ENCODE measurements at regions not wholly inside any gene's neighbourhood (a gene's known extent, or its start where the extent isn't known, plus 50 kb on each side); places are given as distances from the start of the nearest gene placed in this dataset.
A peak's percentile ranks its signal among the peaks of the same experiment; 100 is the strongest.

DNA sequence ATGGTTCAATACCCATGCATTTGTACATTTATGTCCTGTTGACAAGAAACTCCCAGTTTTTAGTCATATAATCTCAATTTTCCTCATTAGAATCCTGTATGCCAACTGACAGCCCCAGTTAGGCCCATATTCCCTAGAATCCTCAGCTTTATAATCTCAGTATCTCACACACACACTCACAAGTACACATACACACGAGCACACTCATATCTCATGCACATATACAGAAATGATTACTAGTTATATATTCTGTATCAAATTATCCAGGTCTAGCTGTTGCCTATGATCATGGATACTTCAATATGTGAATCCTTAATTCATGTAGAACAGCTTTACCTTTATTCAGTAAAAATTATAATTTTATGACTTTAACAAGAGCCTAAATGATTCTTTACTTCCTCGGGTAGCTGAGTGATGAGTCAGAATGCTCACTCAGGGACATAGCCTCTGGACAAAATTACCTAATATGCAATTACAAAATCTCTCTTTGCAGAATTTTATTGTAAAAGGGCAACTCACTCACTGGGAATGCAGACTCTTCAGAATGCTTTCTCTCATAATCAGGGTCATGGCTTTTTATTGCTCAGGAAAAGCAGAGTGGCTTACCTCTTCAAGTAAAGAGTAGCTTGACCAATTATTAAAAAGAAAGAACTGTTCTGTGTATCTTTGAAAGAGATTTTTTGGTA, 193.6 kb upstream of the PIK3C3 start:
- no peaks in the 10 kb centered on the region for H3K9me3 ChIP-seq
- no peaks in the 10 kb centered on the region for H3K4me1 ChIP-seq
- no peak overlapping the region for H3K4me3 ChIP-seq
- intact Hi-C loops (cut with DNase I; ENCODE audit: low total_unique reads) = no loop called here
- DNase-seq (ENCODE audit: low spot score in 2 of 2) = no peak
- H3K36me3 ChIP-seq = no peaks in the 10 kb centered on the region
- peak overlapping the region in 1 of 2 donors; percentile 5 for H3K27ac ChIP-seq
- H3K27me3 ChIP-seq = no peaks in the 10 kb centered on the region
- TF ChIP-seq POLR2AphosphoS5 (IDR thresholded peaks at IDR 0.05) = no peak
- no peak for TF ChIP-seq POLR2A (IDR thresholded peaks at IDR 0.05)
- TF ChIP-seq, protein P1, sequence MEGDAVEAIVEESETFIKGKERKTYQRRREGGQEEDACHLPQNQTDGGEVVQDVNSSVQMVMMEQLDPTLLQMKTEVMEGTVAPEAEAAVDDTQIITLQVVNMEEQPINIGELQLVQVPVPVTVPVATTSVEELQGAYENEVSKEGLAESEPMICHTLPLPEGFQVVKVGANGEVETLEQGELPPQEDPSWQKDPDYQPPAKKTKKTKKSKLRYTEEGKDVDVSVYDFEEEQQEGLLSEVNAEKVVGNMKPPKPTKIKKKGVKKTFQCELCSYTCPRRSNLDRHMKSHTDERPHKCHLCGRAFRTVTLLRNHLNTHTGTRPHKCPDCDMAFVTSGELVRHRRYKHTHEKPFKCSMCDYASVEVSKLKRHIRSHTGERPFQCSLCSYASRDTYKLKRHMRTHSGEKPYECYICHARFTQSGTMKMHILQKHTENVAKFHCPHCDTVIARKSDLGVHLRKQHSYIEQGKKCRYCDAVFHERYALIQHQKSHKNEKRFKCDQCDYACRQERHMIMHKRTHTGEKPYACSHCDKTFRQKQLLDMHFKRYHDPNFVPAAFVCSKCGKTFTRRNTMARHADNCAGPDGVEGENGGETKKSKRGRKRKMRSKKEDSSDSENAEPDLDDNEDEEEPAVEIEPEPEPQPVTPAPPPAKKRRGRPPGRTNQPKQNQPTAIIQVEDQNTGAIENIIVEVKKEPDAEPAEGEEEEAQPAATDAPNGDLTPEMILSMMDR (IDR thresholded peaks at IDR 0.05) = no peak

DNA sequence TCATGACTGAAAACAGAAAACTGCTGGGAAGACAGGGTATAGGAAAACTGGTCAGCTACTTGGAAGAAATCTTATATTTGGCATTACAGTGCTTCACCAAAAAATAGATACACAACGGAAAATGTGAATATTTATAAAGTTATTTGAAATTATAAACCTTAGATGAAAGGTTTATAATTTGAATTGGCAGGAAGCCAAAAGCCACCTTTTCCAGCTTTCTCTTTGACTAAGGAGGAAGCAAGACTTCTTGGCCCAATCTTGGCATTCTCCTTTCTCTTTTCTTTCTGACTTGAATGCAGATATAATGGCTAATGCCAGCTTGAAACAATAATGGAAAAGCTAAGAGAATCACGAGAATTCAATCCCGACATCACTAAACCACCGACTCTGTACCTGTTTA, 196.5 kb upstream of the PIK3C3 start:
- no peaks in the 10 kb centered on the region for H3K27me3 ChIP-seq
- intact Hi-C loops (cut with DNase I; ENCODE audit: low total_unique reads) = no loop called here

DNA sequence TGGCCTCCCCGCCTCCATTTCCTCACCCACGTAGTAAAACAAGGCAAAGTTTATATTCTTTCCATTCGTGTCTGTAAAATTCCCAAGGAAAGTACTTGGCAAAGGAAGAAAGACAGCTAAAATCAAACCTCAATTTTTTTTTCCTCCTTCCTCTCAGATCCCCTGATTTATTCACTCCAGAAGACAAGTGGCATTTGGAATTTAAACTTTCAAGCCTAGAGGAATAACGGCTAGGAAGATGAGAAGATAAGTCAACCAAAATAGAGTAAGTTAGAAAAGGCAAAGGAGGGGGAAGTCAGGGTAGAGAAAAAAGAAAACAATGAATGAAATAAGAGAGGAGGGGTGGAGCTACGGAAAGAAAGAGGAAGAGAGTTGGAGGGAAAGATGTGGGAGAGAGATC, 198.9 kb upstream of the PIK3C3 start:
- Histone ChIP-seq H3K4me3 (no peak overlapping the region), H3K27ac (no peak overlapping the region)

More for the DNA sequence above, 196.5 kb upstream of the PIK3C3 start:
- Histone ChIP-seq H3K4me3 (no peak overlapping the region), H3K27ac (no peak overlapping the region), H3K36me3 (no peaks in the 10 kb centered on the region), H3K9me3 (no peaks in the 10 kb centered on the region), H3K4me1 (no peaks in the 10 kb centered on the region)
- TF ChIP-seq POLR2A (IDR thresholded peaks at IDR 0.05) = no peak
- TF ChIP-seq, protein P1 (IDR thresholded peaks at IDR 0.05) = no peak
- TF ChIP-seq POLR2AphosphoS5 (IDR thresholded peaks at IDR 0.05) = no peak
- no peak for DNase-seq (ENCODE audit: low spot score in 2 of 2)

DNA sequence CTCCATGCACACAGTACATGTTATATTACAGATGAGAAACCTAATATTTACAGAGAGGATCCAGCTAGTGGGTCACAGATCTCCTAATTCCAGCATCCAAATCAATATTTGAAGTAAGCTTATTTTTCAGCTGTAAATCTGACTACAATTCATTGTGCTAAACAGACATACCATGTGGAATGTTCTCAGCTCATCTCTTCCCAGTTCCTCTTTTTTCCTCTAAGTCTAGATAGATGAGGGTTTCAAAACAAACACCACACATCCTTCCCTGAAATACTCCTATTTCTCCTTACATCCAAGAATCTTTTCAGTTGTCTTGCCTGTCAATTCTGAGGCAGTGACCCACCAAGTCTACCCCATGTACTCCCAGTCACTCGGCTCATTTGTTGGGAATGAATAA, 200.7 kb upstream of the PIK3C3 start:
- Histone ChIP-seq H3K27me3 (no peaks in the 10 kb centered on the region), H3K36me3 (no peaks in the 10 kb centered on the region), H3K4me3 (no peak overlapping the region), H3K4me1 (no peaks in the 10 kb centered on the region), H3K27ac (no peak overlapping the region), H3K9me3 (no peaks in the 10 kb centered on the region)
- intact Hi-C loops (cut with DNase I; ENCODE audit: low total_unique reads) = no loop called here
- TF ChIP-seq POLR2AphosphoS5 (IDR thresholded peaks at IDR 0.05) (no peak), POLR2A (IDR thresholded peaks at IDR 0.05) (no peak)
- TF ChIP-seq, protein P1 (IDR thresholded peaks at IDR 0.05) = no peak
- DNase-seq (ENCODE audit: low spot score in 2 of 2) = no peak

More for the DNA sequence above, 198.9 kb upstream of the PIK3C3 start:
- no peak for TF ChIP-seq POLR2A (IDR thresholded peaks at IDR 0.05)
- TF ChIP-seq, protein P1 (IDR thresholded peaks at IDR 0.05) = no peak
- no peak for TF ChIP-seq POLR2AphosphoS5 (IDR thresholded peaks at IDR 0.05)
- H3K27me3 ChIP-seq = no peaks in the 10 kb centered on the region
- no peaks in the 10 kb centered on the region for H3K9me3 ChIP-seq
- intact Hi-C loops (cut with DNase I; ENCODE audit: low total_unique reads) = no loop called here
- no peak for DNase-seq (ENCODE audit: low spot score in 2 of 2)
- no peaks in the 10 kb centered on the region for H3K36me3 ChIP-seq
- no peaks in the 10 kb centered on the region for H3K4me1 ChIP-seq

DNA sequence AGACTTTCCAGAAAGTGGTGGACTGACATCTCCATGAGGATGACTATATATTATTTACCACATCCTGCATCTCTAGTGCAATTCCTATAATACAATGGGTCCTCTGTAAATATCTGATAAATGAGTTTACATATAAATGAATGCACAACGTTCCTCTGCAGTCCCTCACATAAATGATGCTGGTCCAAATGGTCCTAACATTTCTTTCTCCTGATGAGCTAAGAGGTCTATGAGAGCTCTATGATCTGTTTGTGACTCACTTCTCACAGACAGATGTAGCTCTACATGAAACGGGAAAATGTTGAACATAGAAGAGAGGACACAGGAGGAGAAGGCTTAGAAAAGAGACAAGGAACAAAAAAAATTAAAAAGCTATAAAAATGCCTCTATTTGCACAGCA, 201.2 kb upstream of the PIK3C3 start:
- Histone ChIP-seq H3K36me3 (no peaks in the 10 kb centered on the region), H3K4me1 (no peaks in the 10 kb centered on the region), H3K4me3 (no peak overlapping the region), H3K27me3 (no peaks in the 10 kb centered on the region), H3K27ac (no peak overlapping the region), H3K9me3 (no peaks in the 10 kb centered on the region)
- intact Hi-C loops (cut with DNase I; ENCODE audit: low total_unique reads) = no loop called here
- DNase-seq (ENCODE audit: low spot score in 2 of 2) = no peak
- TF ChIP-seq POLR2A (IDR thresholded peaks at IDR 0.05) (no peak), POLR2AphosphoS5 (IDR thresholded peaks at IDR 0.05) (no peak)
- TF ChIP-seq, protein P1 (IDR thresholded peaks at IDR 0.05) = no peak
